Stimulated activated CD4-positive, alpha-beta T cell treated with anti-CD3 and anti-CD28 coated beads, Interleukin-4, amount 100 ng/mL, for 4 hours (primary cell): ENCODE measurements at regions not wholly inside any gene's neighbourhood (a gene's known extent, or its start where the extent isn't known, plus 50 kb on each side); places are given as distances from the start of the nearest gene placed in this dataset.
"Not testable (repeated sequence)": the region's sequence is repeated elsewhere in the genome, so short reads cannot be mapped to it uniquely, and the experiment has no call there.

ENCODE experiments used
- DNase-seq, 2 experiments: peaks; one replicate each; pipeline ENCODE4 v3.0.0-alpha.2; 2020

DNA sequence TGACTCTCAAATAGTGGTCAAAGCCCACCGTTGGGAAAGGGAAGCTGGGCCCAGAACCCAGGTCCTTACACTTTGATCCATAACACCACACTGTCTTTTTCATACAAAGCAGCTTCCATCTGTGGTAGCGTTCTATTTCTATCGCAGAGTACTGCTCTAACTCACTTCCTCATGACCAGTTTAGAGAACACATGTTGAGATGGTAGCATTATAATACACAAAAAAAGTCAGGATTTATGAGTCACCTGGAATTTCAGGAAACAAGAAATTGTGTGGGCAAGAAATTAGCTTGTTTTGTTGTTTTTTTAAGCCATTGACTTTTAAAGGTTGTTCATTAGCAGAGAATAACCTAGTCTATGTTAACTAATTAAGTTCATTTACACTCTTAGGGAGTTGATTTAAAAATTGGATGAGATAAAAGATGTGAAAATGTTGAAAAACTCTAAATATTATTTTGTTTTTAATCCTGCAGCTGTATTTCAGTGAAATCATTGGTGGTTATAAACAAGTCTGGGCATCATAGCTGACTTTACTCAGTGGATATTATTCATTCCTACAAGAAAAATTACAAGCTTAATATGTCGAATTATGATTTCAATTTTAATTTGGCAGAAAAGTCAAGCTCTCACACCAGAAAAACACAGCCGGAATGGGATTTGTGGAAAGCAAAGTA lies 1011.1 kb upstream of the HS3ST1 start:
- no peak for DNase-seq

DNA sequence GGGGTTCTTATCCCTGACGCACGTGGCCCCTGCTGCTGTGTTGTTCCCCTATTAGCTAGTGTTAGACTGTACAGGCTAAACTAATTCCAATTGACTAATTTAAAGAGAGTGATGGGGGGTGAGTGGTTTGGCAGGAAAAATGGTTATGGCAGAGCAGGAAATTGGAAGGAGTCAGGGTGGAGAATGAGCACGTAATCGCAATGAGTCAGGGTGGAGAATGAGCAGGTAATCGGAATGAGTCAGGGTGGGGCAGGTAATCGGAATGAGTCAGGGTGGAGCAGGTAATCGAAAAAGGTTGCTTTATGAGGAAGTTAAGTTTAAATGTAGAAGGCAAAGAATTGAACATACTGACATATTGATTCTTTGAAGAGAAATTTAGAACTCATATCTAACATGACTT lies 1002.6 kb upstream of the HS3ST1 start:
- not testable (repeated sequence) for DNase-seq

DNA sequence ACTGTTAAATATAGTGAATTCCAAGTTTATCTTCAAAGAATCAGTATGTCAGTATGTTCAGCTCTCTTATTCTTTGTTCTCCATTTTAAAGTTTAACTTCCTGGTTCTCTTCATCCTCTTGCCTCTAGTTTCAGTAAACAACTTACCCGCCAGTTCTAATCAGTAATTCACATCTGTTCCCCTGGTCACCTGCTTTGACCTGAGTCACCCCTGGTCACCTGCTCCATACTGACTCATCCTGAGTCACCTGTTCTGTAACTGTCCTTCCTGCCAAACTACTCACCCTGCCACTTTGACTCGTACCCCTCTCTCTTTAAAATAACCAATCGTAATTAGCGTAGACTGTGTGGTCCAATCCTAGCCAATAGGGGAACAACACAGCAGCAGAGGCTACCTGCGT lies 992.7 kb upstream of the HS3ST1 start:
- DNase-seq: no peak

DNA sequence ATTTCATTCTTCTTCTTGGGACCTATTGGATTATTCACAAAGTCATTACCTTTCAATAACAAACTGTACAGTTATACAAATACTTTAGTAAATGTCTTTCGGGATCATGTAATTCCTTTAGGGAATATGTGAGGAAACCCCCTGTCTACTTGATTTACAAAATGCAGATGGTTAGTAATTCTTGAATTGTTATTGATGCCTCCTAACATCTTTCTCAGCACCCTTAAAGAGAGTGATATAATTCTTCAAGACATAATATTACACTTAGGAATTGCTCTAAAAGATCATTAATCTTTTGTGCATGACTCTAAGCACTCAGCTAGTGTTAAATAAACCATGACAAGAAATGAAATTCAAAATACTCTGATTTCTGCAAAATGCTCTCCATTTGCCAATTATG lies 988.1 kb upstream of the HS3ST1 start:
- no peak for DNase-seq

DNA sequence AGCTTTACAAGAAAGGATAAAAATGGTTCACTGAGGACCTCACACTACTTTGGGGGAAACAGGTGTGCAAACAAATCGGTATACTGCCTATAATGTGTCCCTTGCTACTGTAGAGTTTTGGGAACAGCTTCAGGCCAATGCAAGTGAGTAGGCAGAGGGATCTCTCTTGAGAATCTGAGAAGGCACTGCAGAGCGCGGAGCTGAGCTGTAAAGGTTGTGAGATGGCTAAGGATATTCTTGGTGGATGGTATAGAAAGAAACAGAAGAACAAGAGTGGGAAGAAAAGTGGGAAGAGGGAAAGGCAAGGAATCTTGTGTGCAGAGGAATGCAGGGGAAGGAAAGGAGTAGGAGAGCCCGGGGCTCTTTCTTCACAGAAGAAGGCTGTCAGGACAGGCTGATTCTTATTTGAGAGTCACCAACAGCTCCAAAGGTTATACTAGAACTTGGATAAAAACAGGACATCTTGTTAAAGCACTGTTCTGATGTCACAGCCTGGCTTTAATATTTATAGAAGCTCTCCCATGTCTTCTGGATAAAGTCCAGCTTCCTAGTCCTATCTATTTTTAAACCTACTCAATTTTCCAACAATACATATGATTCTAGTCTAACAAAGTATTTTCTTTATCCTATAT lies 985.6 kb upstream of the HS3ST1 start:
- DNase-seq: no peak

DNA sequence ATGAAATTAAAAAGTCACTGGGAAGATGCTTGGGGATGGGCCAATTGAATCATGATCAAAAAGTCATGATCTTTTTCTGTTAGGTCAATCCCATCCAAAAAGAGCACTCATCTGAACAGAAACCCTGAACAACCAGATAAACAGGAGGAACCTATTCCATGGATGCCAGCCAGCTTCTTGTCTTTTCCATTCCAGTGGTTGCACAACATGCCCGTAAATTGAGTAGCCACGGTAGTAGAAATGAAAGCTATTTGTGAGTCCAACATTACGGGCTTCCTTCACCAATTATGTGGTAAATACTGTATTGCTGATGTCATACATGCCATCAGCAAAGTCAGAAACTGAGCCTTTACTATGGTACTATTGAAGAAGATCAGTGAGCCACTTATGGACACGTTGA lies 982.4 kb upstream of the HS3ST1 start:
- DNase-seq: no peak

DNA sequence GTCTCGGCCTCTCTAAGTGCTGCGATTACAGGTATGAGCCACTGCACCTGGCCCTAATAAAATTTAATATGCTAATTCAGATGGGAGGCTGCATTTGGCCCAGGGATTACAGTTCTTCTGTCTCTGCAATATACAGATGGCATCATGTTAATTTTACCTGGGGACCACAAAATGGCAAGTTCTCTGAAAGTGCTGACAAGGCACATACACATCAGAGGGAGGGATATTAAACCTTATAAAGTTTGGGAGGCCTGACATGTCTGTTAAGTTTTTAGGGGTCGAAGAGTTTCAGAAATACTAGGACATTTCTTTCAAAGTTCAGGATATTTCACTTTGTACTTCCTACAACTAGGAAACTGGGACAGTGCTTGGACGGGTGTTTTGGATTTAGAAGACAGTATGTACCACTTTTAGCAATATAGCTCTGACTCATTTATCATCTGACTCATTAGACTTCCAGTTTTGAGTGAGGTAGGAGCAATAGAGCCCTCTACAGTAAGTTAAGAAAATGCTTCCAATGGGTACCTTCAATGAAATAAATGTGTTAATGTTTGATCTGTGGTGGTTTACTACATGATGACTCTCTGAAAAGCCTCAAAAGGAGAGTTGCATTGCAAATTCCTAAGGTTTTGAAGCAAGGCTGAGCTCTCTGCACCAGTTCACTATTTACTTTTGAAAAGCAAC lies 981.0 kb upstream of the HS3ST1 start:
- no peak for DNase-seq

DNA sequence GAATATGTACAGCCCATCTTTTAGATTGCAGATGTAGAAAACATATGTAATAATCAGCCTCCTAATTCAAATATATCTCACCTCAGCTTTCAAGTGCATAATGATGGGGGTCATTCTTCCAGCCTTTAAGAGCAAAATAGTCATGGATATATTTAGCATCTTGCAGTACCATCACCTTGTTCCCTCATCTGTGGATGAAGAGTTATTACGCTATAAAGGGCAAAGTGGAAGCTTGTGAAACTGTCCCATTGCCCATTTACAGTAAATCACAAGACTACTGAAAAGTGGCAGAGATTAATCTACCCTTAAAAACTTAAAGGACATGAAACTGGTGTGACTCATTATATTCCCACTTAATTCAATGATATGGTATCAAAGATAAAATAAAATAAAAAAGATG lies 979.7 kb upstream of the HS3ST1 start:
- DNase-seq: no peak

DNA sequence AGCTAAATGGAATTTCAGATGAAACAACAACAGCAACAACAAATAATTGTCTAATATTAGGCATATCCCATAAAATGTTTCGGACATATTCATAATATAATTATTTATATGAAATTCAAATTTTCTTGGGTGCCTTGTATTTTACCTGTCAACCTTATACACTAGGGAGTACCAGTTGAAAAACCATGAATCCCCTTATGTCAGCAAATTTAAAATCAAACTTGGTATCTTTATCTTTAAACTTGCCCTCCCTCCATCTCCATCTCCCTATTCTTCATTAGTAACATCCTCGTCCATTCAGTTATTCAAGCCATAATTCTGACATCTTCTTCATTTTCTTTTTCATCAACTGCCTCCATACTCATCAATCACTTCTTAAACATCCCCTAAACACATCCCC lies 974.5 kb upstream of the HS3ST1 start:
- no peak for DNase-seq

DNA sequence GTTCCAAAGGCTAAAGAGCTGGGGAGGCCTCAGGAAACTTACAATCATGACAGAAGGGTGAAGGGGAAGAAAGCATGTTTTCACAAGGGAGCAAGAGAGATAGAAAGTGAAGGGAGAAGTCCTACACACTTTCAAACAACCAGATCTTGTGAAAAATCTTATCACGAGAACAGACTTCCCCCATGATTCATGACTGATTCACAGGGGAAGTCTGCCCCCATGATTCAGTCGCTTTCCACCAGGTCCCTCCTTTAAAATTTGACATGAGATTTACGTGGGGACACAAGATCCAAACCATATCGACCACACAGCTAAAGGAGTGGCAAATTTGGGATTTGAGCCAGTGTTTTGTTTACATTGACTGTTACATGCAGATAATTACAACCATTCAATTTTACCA lies 971.1 kb upstream of the HS3ST1 start:
- DNase-seq: no peak

DNA sequence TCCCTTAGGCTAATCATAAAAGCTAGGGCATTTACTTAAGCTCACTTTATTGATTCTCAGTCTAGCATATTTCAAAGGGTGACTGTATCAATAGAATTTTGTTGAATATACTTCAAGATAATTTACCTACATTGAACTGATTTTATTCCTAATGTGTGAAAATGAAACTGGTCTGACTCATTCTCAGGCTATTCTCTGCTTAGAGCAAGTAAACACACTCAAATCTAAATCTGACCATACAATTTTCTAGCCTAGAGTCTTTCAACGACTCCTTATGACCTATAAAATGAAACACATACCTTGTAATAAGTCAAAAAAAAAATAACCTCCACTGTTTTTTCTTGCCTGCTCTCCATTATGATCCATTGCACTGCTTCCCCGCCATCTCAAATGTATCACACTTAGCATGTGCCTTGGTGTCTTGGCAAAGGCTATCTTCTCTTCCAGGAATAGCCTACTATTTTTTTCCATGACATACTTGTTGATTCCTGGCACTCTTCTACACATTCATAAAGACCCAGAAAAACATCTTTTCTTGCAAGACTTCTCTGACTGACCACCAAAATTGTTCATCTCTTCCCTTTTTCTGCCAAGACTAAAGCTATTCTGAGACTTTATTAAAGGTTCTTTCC lies 965.1 kb upstream of the HS3ST1 start:
- no peak for DNase-seq

DNA sequence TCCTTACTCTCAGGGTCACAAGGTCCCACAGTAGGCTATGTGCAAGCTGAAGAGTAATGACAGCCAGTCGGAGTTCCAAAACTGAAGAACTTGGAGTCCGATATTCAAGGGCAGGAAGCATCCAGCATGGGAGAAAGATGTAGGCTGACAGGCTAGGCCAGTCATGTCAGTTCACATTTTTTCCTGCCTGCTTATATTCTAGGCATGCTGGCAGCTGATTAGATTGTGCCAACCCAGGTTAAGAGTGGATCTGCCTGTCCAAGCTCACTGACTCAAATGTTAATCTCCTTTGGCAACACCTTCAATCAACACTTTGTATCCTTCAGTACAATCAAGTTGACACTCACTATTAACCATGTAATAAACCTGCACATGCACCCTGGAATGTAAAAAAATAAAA lies 960.9 kb upstream of the HS3ST1 start:
- no peak for DNase-seq

DNA sequence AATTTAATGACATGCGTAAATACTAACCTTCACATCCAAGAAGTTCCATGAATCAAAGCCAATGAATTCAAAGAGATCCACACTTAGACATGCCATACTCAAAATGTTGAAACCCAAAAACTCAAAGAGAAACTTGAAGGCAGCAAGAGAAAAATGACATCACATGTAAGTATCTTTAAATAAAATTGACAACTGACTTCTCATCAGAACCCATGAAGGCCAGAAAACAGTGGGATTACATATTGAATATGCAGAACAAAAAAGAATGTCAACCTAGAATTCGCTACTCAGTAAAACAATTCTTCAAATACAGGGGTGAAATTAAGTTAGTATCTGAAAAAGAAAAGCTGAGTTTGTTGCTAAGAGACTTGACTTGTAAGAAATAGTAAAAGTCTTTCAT lies 953.9 kb upstream of the HS3ST1 start:
- no peak for DNase-seq

DNA sequence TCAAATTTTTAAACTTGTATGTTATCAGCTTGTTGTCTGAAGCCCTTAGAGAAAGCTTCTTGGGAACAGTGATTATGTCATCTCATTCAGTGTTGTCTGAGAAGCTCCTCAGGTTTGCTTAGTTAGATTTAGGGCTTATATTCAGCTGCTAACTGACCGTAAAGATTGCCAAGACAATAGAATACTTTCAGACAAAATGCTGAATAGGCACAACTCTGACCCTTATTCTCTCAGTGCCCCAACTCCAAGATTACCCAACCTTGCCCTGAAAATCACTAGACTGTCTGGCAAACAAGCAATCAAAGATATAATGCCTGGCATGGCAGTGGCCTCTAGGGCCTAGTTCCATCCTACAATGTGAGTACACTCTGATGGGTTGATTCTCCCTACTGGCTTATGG lies 950.5 kb upstream of the HS3ST1 start:
- no peak for DNase-seq

DNA sequence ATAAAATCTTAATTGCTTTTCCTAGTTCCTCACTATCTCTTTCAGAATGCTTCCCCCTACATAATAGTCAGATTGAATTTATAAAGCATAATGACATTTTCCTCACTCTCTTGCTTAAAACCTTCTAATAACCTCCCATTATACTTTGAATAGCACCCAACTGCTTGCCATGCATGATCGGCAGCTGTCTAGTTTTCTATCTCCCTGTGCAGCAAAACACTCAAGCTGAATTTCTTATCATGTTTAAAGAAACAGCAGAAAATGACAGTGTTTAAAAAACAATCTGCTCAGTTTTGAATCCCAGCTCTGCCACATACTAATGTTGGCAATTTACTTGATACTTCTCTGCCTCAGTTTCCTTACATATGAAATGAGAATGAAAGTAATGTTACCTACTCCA lies 947.1 kb upstream of the HS3ST1 start:
- no peak for DNase-seq

DNA sequence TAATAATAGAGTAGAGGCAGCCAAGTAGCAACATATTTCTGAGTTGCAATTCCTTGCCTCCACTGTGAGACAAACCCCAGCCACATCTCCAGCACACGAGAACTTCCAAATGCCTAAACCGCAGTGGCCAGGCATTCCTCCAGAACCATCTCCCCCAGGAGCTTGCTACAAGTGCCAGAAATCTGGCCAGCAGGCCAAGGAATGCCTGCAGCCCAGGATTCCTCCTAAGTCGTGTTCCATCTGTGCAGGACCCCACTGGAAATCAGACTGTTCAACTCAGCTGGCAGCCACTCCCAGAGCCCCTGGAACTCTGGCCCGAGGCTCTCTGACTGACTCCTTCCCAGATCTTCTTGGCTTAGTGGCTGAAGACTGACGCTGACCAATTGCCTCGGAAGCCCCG lies 937.2 kb upstream of the HS3ST1 start:
- DNase-seq: not testable (repeated sequence)

DNA sequence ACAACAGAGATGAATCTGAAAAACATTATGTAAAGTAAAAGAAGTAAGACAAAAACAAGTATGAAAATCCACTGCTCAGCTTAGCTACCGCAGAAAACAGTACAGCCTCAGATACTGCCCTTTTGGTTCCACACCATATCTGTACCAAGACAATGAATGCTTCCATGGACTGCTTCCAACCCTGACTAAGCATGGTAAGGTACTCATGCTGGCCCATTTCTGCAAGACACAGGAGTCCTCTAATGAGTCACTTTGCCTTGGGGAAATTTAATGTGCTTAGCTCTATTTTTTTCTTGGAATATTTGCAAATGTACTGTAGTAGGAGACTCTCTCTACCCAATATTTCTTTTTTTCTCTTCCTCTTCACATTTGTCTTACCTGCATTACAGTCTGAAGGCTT lies 931.7 kb upstream of the HS3ST1 start:
- DNase-seq: no peak

DNA sequence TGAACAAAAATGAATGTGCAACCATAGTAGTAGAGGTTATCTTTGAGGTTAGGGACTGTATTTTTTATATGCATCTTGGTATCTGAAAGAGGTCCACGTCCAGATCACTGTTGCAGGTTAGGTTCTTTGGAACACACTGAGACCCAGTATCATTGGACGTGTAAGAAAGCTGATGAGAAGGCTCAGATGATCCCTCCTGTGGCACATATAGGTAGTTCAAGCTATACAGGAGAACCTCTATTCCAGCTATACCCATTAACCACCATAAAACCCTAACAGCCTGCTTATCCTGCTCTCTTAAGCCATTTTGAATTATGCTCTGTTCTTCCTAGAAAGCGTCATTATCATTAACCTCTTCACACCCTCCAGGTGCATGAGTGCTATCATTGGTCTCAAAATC lies 930.7 kb upstream of the HS3ST1 start:
- DNase-seq: no peak

DNA sequence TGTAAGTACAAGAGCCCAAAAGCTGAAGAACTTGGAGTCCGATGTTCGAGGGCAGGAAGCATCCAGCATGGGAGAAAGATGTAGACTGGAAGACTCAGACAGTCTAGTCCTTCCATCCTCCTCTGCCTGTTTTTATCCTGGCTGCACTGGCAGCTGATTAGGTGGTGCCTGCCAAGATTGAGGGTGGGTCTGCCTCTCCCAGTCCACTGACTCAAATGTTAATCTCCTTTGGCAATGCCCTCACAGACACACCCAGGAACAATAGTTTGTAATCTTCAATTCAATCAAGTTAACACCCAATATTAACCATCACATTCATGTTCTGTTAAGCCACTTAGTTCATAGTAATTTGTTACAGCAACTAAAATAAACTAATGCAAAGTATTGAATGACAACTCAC lies 904.4 kb upstream of the HS3ST1 start:
- DNase-seq: not testable (repeated sequence)

DNA sequence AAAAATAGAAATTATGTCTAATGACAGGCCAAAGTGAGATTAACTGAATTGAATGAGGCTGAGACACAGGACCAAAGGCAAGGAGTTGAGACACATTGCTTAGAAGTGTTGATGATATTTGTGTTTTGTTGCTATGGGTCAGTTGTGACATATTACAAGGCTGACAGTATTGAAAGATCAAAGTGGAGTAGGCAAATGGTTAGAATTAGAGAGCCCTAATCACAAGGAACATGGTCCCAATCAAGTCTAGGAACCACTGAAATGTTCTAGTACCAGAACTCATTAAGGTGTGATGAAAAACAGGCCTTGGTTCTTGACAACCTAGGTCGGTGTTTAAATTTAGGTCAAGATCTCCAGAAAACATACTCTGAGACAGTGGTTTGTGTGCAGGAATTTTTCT lies 896.3 kb upstream of the HS3ST1 start:
- DNase-seq: no peak

DNA sequence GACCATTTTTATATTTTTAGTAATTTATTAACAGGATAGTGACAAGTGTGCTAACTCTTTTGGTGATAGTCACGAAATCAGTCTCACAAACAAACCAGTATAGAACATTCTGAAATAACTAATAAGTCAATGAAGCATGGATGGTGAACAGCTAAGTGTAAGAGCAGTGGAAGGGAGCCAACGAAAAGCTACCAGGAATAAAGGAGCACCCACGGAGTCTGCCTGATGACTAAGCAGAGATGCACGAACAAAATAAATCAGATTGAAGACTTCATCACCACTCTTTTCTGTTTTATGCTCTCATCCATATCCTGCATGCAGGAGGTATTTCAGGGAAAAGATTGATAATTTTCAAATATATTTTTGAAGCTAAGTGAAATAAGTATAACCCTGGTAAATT lies 891.1 kb upstream of the HS3ST1 start:
- no peak for DNase-seq

DNA sequence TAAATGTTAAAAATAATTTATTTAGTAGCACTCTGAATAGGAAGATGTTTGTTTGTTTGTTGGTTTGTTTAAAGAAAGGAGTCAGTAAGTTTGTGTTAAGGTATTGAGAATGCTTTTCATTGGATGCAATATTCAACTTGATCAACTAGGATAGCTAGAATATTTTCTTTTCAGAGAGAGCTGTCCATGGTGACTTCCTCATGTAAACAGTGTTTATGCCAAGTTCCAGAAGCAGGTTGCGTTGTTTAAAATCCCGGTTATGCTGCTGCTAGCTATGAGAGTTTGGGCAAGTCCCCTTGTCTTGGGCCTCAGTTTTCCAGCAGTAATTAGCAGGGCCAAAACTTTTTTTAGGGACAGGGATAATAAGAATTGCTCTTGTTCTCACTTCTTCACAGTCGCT lies 876.2 kb upstream of the HS3ST1 start:
- no peak for DNase-seq

DNA sequence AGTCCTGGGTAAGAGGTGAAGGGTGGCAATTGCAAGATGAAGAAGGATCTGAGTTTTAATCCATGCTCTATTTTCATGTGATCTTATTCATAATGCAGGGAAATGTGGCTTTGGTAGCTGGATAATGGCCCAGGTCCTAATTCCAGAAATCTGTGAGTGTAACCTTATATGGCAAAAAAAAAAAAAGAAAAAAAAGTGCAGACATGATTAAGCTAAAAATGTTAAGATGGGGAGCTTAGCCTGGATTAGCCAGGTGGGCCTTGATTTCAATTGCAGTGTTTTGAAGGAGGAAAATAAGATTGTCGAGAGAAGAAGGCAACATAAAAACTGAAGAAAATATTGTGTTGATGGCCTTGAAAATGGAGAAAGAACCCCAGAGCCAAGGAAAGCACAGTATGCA lies 867.7 kb upstream of the HS3ST1 start:
- no peak for DNase-seq

DNA sequence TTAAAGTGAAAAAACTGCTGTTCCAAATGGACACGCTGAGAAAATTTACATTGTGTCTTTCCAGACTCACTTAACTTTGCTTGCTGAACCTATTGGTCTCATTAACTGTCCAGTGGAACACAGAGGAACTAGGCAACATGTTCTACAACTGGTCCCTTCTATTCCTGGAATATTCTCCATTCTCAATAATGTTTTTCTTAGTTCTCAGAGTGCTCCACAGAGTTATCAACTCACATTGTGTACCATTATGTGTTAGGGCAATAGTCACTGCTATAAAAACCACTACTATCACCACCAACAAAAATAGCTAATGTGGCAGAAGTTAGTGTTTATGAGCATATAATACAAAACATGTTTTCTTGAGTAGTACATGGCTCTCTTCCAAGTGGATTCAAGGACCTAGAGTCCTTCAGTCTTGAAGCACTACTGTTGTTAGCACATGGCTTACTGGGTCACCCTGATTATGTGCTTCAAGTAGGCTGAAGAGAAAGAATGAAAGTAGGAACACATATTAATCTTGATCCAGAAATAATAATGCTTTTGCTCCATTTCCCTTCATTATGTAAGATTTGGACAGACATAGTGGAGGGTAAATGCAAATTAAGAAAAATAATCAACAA lies 865.3 kb upstream of the HS3ST1 start:
- no peak for DNase-seq
